ENCODE measurements at regions not wholly inside any gene's neighbourhood (a gene's known extent, or its start where the extent isn't known, plus 50 kb on each side); places are given as distances from the start of the nearest gene placed in this dataset.

GRCh38 chr20:57940376-57940775, 230.6 kb upstream of the PMEPA1 start:
- no TSS peak for BruUV-seq (replicated peaks)
- no peak for DNase-seq (ENCODE audit: low read depth, low spot score)
- no peaks in the 10 kb centered on the region for H3K36me3 ChIP-seq (ENCODE audit: control insufficient read depth in 1 of 2, insufficient read depth in 2 of 2, low read length in 2 of 2)
- ATAC-seq = no peak
- H3K9ac ChIP-seq (ENCODE audit: low read length) = no peak overlapping the region
- no peaks in the 10 kb centered on the region for H3K9me2 ChIP-seq (ENCODE audit: insufficient read depth)
- no peak overlapping the region for H3K4me2 ChIP-seq (ENCODE audit: low read length)
- no peak overlapping the region for H3K27ac ChIP-seq (ENCODE audit: low read depth, low read length)
- no peaks in the 10 kb centered on the region for H4K20me1 ChIP-seq (ENCODE audit: insufficient read depth)
- no peak overlapping the region for H3K4me3 ChIP-seq (replicated peaks in 1 of 2; ENCODE audit: low read depth in 1 of 2, low read length in 2 of 2)
- H3K9me3 ChIP-seq (ENCODE audit: control insufficient read depth in 1 of 2, insufficient read depth in 1 of 2, low read depth in 1 of 2, low read length in 2 of 2) = no peaks in the 10 kb centered on the region
- ChIA-PET CTCF (no interaction called here), POLR2A (no interaction called here), RAD21 (ENCODE audit: low non-redundant PET in 1 of 2, low total read pairs in 2 of 2, uncharacterized antibody in 2 of 2, unreplicated experiment in 2 of 2) (no interaction called here)
- H3K79me2 ChIP-seq (ENCODE audit: insufficient read depth, low read length) = no peaks in the 10 kb centered on the region
- TF ChIP-seq JUND (IDR thresholded peaks at IDR 0.05) = no peak
- no peak for TF ChIP-seq YY1 (IDR thresholded peaks at IDR 0.05; ENCODE audit: extremely low read depth, insufficient replicate concordance, low read depth, low read length)
- no peak for TF ChIP-seq REST (IDR thresholded peaks at IDR 0.05; ENCODE audit: low read depth)
- no peak for TF ChIP-seq RAD21 (IDR thresholded peaks at IDR 0.05; ENCODE audit: low read depth)
- no peak for TF ChIP-seq POLR2A (IDR thresholded peaks at IDR 0.05; ENCODE audit: borderline replicate concordance, extremely low read depth, insufficient read depth, insufficient read length)
- TF ChIP-seq TCF7L2 (IDR thresholded peaks at IDR 0.05; ENCODE audit: borderline replicate concordance, extremely low read depth, insufficient read depth, insufficient read length) = no peak
- no peak for TF ChIP-seq CTCF (IDR thresholded peaks at IDR 0.05 in 2 of 3, conservative IDR thresholded peaks at IDR 0.05 in 1 of 3; ENCODE audit: borderline replicate concordance in 1 of 3, insufficient read depth in 1 of 3, low read depth in 2 of 3, low read length in 2 of 3)
- TF ChIP-seq ZBTB33 (IDR thresholded peaks at IDR 0.05; ENCODE audit: extremely low read depth, insufficient replicate concordance, low read length) = no peak
- no peak for TF ChIP-seq SIN3A (IDR thresholded peaks at IDR 0.05; ENCODE audit: low read depth)
- TF ChIP-seq ATF3 (IDR thresholded peaks at IDR 0.05) = no peak
- no peak for TF ChIP-seq MAX (IDR thresholded peaks at IDR 0.05)
- intact Hi-C loops (cut with micrococcal nuclease) = no loop called here
- no peaks in the 10 kb centered on the region for H3K4me1 ChIP-seq (ENCODE audit: control insufficient read depth in 1 of 2, insufficient read depth in 2 of 2, low read length in 2 of 2)
- H3K27me3 ChIP-seq (ENCODE audit: insufficient read depth, low read length) = peaks cover 35% of the 10 kb centered on the region; the same call in 1 of the 2 replicates
- no peak overlapping the region for H2AFZ ChIP-seq (ENCODE audit: low read depth, low read length, poor library complexity, severe bottlenecking)

All from HCT116 (cell line).